MCF 10A (cell line): ENCODE measurements at regions not wholly inside any gene's neighbourhood (a gene's known extent, or its start where the extent isn't known, plus 50 kb on each side); places are given as distances from the start of the nearest gene placed in this dataset.

Experiments
- BruUV-seq: library from RNA; stranded (reverse); fragments of 400-500 nt; replicated peaks from 2 replicates; lab custom pipeline; 2021; lab: Mats Ljungman, UMichigan
- CTCF ChIA-PET: fragments of 300-600 bp; sonication (Branson Sonifier 250); formaldehyde crosslinking; extraction: SDS; loops from one replicate; lab custom pipeline; 2021; ENCODE audit warnings: antibody characterized with exemption, inconsistent platforms; lab: Yijun Ruan, JAX
- POLR2A ChIA-PET: fragments of 300-600, 350-650 bp; sonication (Branson Sonifier 250); formaldehyde crosslinking; extraction: SDS; loops from one replicate; lab custom pipeline; 2020; ENCODE audit warnings: antibody characterized with exemption, inconsistent platforms; lab: Yijun Ruan, JAX
- DNase-seq: peaks from one replicate; pipeline ENCODE4 v3.0.0-alpha.2; 2018; ENCODE audit not compliant: unreplicated experiment
- H3K27ac Mint-ChIP-seq: one replicate; pipeline ENCODE4 v1.8.0; 2022; ENCODE audit warnings: mild to moderate bottlenecking, low read depth, mixed read lengths; ENCODE audit not compliant: unreplicated experiment
- H3K27me3 Mint-ChIP-seq: one replicate; pipeline ENCODE4 v1.8.0; 2022; ENCODE audit warnings: mixed read lengths; ENCODE audit not compliant: insufficient read depth, unreplicated experiment
- H3K36me3 Mint-ChIP-seq: one replicate; pipeline ENCODE4 v1.8.0; 2022; ENCODE audit warnings: mild to moderate bottlenecking, moderate library complexity, mixed read lengths; ENCODE audit not compliant: insufficient read depth, unreplicated experiment
- H3K4me1 Mint-ChIP-seq: one replicate; pipeline ENCODE4 v1.8.0; 2022; ENCODE audit warnings: mixed read lengths; ENCODE audit not compliant: insufficient read depth, unreplicated experiment
- H3K4me3 Mint-ChIP-seq: one replicate; pipeline ENCODE4 v1.8.0; 2022; ENCODE audit warnings: mild to moderate bottlenecking, moderate library complexity, mixed read lengths; ENCODE audit not compliant: unreplicated experiment
- H3K9me3 Mint-ChIP-seq: one replicate; pipeline ENCODE4 v1.8.0; 2022; ENCODE audit warnings: mixed read lengths; ENCODE audit not compliant: unreplicated experiment
- CTCF ChIP-seq: fragments of 200-600 bp; IDR thresholded peaks from one replicate; pipeline ENCODE4 v1.8.0; 2022; ENCODE audit warnings: antibody characterized with exemption, mild to moderate bottlenecking; ENCODE audit not compliant: unreplicated experiment
- intact Hi-C: fragments of 100-400 bp; cut with micrococcal nuclease; formaldehyde crosslinking; loops from 2 replicates; pipeline ENCODE4 v1.14.1; 2022

GRCh38 chr1:78829644-78830043, 176.9 kb downstream of the ADGRL4 start:
- no peak overlapping the region for H3K27ac Mint-ChIP-seq
- peaks cover 36% of the 10 kb centered on the region for H3K4me1 Mint-ChIP-seq
- no peaks in the 10 kb centered on the region for H3K27me3 Mint-ChIP-seq
- no peaks in the 10 kb centered on the region for H3K9me3 Mint-ChIP-seq
- DNase-seq, result no peak
- BruUV-seq, result no TSS peak
- CTCF ChIA-PET, result no interaction called here
- H3K36me3 Mint-ChIP-seq, result no peaks in the 10 kb centered on the region
- TF ChIP-seq CTCF, result no peak
- no peak overlapping the region for H3K4me3 Mint-ChIP-seq
- POLR2A ChIA-PET, result no interaction called here
- intact Hi-C loops, result loop anchor here (2.0 to 10.0 kb wide), 2 partner anchors 213 to 695 kb away; no protein-coding TSS in a partner anchor

GRCh38 chr1:78830321-78830720, 176.2 kb downstream of the ADGRL4 start:
- TF ChIP-seq CTCF, result no peak
- Mint-ChIP-seq H3K27me3 (no peaks in the 10 kb centered on the region), H3K4me3 (no peak overlapping the region), H3K27ac (peak overlapping the region; percentile 81), H3K36me3 (no peaks in the 10 kb centered on the region), H3K4me1 (peaks cover 36% of the 10 kb centered on the region), H3K9me3 (no peaks in the 10 kb centered on the region)
- intact Hi-C loops, result loop anchor here (2.0 to 10.0 kb wide), 2 partner anchors 214 to 696 kb away; no protein-coding TSS in a partner anchor
- DNase-seq, result no peak
- BruUV-seq, result no TSS peak
- POLR2A ChIA-PET, result no interaction called here
- CTCF ChIA-PET, result no interaction called here

- peaks cover 42% of the 10 kb centered on the region for H3K4me1 Mint-ChIP-seq
- POLR2A ChIA-PET, result interaction anchor here (0.6 kb wide), 1 partner anchor 13 kb away, joined by 3 read pairs; no protein-coding TSS in a partner anchor
- DNase-seq, result peak; percentile 78
- no peaks in the 10 kb centered on the region for H3K9me3 Mint-ChIP-seq
- CTCF ChIA-PET, result interaction anchor here (0.6 to 1.2 kb wide), 2 partner anchors 132 to 181 kb away, joined by 3 to 8 read pairs; no protein-coding TSS in a partner anchor
- TF ChIP-seq CTCF, result no peak
- H3K4me3 Mint-ChIP-seq, result no peak overlapping the region
- no TSS peak for BruUV-seq
- intact Hi-C loops, result loop anchor here (2.0 to 10.0 kb wide), 2 partner anchors 215 to 697 kb away; no protein-coding TSS in a partner anchor
- H3K27ac Mint-ChIP-seq, result peak overlapping the region; percentile 78
- no peaks in the 10 kb centered on the region for H3K27me3 Mint-ChIP-seq
- no peaks in the 10 kb centered on the region for H3K36me3 Mint-ChIP-seq
Observed at GRCh38 chr1:78831731-78832360, 174.7 kb downstream of the ADGRL4 start.

GRCh38 chr1:78833491-78833890, 173.0 kb downstream of the ADGRL4 start:
- Mint-ChIP-seq H3K27me3 (no peaks in the 10 kb centered on the region), H3K36me3 (no peaks in the 10 kb centered on the region), H3K9me3 (no peaks in the 10 kb centered on the region), H3K4me1 (peaks cover 42% of the 10 kb centered on the region), H3K4me3 (no peak overlapping the region), H3K27ac (peak overlapping the region; percentile 78)
- CTCF ChIA-PET, result interaction anchor here (0.7 to 2.1 kb wide), 3 partner anchors 32 to 594 kb away, joined by 4 to 5 read pairs (median 4); no protein-coding TSS in a partner anchor
- intact Hi-C loops, result loop anchor here (1.0 to 10.0 kb wide), 2 partner anchors 145 to 699 kb away; no protein-coding TSS in a partner anchor
- POLR2A ChIA-PET, result interaction anchor here (0.6 to 0.7 kb wide), 3 partner anchors 404 to 596 kb away, joined by 3 to 4 read pairs (median 3); no protein-coding TSS in a partner anchor
- BruUV-seq, result no TSS peak
- TF ChIP-seq CTCF, result no peak
- peak; percentile 84 for DNase-seq
